Islet precursor cell (in vitro differentiated cells): ENCODE measurements at regions not wholly inside any gene's neighbourhood (a gene's known extent, or its start where the extent isn't known, plus 50 kb on each side); places are given as distances from the start of the nearest gene placed in this dataset.
A peak's percentile ranks its signal among the peaks of the same experiment; 100 is the strongest.

Experiments used
- DNase-seq: peaks from one replicate; pipeline ENCODE4 v3.0.0-alpha.2; 2018

DNA sequence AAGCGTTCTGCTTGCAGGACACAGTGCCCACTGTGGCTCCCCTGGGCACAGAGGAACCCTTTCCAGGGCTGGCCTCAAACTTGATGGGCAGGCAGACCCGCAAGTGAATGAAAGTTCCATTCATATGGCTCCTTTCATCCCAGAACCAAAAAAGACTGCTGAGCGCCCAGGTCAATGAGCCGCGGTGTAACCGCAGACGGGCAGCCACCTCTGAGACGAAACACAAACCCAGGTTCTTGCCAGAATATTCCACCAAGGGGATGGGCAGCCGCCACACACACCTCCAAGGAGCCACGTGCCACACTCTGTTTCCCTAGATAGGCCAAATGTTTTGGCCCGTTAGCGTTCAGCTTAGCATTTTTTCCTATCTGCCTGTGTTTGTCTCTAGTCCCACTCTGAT is 82.8 kb upstream of the IGF1R start:
- DNase-seq: no peak

DNA sequence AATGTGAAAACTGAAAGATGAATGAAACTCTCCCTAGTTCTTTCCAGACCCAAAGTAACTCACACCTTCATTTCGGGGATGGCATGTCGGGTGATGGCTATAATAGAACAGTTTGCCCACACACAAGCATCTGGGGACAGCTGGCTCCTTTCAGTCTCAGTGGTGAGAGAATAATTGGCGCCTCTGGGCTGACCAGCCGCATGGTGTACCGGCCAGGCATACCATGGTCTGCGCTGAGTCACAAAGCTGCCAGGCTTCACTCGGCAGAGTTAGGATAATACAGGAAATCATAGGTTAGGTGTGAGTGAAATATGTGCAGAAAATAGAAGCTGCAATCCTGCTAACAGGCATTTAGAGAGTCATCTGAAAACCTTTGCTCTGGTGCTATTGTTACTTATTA is 80.4 kb upstream of the IGF1R start:
- peak; percentile 78 for DNase-seq

DNA sequence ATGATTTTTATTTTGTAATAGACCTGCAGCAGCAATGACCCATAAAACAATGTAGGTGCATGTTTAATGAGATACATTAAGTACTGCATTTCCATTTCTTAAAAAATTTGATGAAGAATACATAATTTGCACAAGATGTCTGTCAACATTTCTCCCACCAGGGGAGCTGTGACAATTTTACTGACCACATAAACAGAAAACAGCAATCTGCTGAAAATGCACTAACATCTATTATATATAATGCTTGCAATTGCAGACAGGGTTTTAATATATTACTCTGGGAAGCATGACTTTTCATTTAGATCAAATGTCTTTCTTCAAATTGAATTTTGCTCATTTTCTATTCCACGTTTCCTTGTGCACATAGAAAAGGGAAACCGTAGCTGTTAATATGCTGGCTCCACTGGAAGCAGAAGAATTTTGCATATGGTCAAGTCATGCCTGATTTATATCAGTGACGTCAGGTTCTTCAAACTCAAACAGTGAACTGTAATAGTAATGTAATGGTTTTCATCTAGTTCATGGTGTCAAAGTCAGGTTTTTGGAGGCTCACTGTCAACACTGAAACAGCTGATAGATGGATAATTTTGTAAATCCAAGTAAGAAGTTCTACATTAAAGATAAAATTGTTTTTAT is 79.8 kb upstream of the IGF1R start:
- DNase-seq: no peak

DNA sequence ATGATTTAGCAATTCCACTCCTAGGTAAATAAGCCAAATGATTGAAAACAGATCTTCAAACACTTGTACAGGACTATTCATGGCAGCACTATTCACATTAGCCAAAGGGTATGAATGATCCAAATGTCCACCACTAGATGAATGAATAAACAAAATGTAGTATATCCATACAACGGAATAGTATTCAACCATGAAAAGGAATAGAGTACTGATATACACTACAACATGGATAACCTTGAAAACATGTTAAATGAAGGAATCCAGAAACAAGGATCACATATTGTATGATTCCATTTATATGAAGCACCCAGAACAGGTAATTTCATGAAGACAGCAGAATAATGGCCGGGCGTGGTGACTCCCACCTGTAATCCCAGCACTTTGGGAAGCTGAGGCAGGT is 78.2 kb upstream of the IGF1R start:
- DNase-seq: no peak

DNA sequence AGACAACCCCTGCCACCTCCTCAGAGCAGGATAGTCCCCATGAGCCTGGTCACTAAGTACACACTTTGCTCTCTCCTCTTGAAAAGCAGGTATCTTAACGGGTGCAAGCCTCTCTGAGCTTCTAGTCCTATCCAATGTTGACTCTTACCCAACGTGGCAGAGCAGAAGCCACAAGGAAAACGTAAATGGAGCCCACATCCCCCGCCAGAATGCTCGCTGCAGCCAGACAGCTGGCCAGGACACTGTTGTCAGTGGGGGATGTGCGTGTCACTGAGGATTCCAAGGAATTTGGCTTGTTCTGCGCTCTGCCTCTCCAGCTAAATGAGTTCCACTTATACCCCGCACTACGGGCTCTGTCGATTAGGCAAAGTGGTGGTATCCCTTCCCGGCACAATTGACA is 67.8 kb upstream of the IGF1R start:
- peak; percentile 90 for DNase-seq

DNA sequence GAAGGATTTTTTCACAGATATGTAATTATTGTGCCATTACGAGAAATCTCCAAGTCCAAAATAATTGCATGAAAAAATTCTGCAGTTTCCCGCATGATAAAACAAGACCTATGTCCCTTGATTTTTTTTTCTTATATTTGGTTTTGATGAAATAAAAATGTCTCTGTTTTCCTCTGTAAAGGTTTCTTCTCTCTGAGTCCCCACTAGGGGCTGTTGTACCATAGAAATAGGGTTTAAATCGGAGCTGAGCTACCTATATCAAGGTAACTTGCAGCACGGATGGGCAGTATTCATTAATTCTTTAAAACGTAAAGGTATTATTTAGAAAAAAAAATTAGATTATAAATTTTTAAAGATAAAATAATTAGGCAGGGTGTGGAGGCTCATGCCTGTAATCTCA is 66.6 kb upstream of the IGF1R start:
- DNase-seq: no peak

DNA sequence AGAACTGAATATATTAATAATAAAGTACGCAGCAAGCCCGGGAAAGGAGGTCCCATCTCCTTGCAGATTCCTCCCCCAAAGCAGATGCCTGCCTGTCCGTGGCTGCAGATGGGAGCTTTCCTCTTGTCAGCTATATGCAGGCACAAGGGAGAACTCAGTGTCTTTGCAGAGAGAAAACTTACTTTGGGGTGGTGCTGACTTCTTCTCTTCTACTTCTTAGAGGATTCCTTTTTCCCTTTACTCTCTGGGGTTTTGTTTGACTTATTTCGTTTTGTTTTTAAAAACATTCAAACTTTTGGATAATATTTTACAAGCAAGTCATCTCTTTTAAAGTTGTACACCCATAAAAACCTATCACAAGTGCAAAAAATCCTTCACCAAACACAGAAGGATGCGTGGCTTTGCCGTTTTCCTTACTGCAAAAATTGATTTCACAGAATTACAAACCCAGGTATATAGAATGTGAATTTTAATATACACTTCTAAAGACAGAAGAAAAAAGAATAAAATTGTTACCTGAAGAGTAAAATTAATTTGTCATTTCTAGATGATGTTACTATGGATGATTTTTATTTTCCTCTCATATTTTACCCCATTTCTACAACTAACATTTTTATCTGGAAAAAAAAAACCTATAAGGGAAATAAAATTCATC is 65.3 kb upstream of the IGF1R start:
- DNase-seq: no peak

DNA sequence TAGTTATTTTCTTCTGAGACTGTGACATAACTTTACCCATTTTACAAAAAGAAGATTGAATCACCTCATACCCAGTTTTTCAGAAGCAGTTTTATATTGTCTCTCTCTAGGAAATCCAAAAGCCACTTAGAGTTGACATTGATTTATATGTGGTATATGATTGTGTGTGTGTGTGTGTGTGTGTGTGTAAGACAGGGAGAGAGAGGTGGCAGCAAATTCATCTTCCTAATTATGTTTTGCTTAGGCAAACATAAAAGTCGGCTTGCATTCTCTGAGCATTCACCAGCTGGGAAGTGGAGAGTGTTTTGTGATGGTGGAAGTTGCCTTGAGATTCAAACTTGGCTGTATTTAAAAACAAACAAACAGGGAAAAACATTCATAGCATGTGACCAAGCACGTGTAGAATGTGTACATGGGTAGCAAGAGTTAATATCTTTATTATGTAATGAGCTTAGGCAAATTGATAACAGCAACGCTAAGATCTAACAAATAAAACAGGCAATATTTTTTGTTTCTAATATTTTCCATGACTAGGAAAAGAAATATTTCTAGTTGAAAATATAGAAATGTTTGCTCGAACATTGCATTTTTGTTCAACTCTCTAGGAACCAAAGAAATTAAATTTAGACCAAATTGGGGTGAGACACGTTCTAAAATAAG is 64.4 kb upstream of the IGF1R start:
- DNase-seq: no peak

DNA sequence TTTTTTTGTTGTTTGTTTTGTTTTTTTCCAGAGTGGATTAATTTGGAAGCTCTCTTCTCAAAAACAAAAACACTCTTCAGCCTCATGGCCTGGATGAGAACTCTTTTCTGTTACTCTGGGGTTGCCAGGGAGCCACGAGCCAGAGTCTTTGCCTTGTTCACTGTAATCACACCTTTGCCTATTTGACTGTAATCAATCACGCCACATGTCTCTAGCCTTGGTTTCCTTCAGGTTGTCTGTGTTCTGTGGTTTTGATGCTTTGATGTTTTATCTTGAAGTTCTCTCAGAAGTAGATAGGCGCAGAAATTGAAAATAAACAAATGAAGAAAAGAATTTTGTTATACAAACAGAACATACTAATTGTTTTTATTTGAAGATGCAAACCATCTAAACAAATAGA is 62.3 kb upstream of the IGF1R start:
- no peak for DNase-seq

DNA sequence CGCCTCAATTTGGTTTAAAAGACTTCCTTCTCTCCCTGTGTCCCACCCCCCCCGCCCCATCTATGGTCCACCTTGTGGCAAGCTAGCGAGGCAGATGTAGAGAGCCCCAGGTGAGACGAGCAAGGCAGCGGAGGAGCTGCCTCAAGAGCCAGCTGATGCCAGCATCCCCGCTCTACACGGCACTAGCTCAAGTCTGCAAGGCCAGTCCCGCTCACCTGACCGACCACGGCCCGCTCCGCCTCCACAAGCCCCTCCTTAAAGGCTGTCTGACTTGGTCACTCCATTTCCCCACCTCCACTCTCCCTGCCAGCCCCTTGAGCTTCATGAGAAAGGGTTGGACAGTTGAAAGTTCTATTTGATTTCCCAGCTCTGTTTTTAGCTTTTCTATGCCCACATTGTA is 56.2 kb upstream of the IGF1R start:
- DNase-seq: no peak

DNA sequence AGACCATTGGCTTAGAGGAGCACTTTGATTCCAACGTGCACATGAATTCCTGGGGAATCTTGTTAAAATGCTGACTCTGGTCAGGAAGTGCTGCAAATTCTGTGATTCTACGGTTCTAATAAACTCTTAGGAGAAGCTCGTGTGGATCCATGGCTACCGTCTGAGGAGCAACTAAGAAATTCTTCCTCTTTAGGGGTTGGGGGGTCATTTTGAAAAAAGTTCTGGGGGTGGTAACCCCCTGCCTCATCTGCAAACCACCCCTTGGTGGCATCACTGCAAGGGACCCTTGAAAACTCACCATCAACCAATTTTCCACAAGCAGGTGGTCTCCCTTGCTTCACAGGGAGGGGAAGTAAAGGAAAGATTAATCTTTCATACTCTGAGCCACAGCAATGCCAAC is 52.2 kb upstream of the IGF1R start:
- no peak for DNase-seq

DNA sequence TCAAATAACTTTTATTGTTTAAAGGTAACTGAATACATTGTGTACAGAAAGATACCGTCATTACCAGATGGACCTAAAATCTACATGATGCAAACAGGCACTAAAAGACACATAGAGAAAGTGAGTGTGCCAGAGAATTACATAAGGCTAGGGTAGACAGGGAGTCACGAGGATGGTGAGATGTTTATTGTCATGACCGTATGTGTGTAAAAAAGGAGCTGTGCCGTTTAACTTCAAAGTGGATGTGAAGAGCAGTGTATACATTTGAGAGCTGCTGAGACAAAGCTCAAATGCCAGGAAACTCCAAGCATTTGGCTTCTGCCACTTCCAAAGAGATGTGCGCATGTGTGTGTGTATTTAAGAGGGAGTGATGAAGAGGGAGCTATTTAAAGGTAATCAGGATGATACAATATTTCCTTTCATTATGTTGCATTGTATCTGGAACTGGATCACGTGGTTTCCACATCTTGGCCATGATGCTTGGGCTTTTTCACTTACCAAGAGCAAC is 51.4 kb upstream of the IGF1R start:
- DNase-seq: no peak

DNA sequence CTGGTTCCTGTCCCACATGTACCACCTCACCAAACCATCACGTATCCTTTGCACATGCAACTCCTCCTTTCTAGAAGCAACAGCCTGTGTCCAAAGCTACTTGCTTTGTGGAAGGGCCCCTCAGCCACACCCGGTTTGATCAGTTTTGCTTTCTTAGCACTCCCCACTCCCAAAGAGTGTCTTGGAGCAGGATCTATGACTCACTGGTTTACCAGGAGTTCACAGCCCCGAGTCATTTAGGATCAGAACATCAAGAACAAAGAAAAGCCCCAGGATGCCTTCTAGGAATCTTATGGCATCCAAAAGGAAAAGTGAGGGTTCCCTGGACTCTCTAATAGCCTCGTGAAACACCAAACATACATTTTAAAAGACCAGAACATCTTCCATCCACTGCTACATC is 50.7 kb upstream of the IGF1R start:
- peak; percentile 84 for DNase-seq
